SU-DHL-6 (cell line): ENCODE measurements at regions not wholly inside any gene's neighbourhood (a gene's known extent, or its start where the extent isn't known, plus 50 kb on each side); places are given as distances from the start of the nearest gene placed in this dataset.

Experiments
- CTCF ChIP-seq: fragments of 200-600 bp; sonication (generic); IDR thresholded peaks from one replicate; pipeline ENCODE4 v1.5.1; 2017; ENCODE audit warnings: antibody characterized with exemption, mild to moderate bottlenecking, low read length, moderate library complexity; ENCODE audit not compliant: insufficient read depth, poor library complexity, severe bottlenecking
- EZH2phosphoT487 ChIP-seq: fragments of 200-600 bp; sonication (generic), shearing (Covaris generic); conservative IDR thresholded peaks from 2 replicates; pipeline ENCODE4 v1.6.1; 2018; ENCODE audit warnings: mild to moderate bottlenecking, antibody characterized with exemption, low read length, moderate library complexity, mixed read lengths

- TF ChIP-seq CTCF (peak; percentile 90), EZH2phosphoT487 (no peak)
These were observed 92.6 kb downstream of the CMPK2 start for GRCh38 chr2:6773007-6773693.
